Endothelial cell (in vitro differentiated cells): ENCODE measurements at regions not wholly inside any gene's neighbourhood (a gene's known extent, or its start where the extent isn't known, plus 50 kb on each side); places are given as distances from the start of the nearest gene placed in this dataset.
A peak's percentile ranks its signal among the peaks of the same experiment; 100 is the strongest.

ENCODE experiments used
- DNase-seq: peaks from one replicate; pipeline ENCODE4 v3.0.0; 2021; ENCODE audit warnings: low spot score
- H3K27ac Mint-ChIP-seq: one replicate; pipeline ENCODE4 v1.8.0; 2021; ENCODE audit warnings: mixed read lengths, inconsistent platforms; ENCODE audit not compliant: unreplicated experiment
- H3K27me3 Mint-ChIP-seq: one replicate; pipeline ENCODE4 v1.8.0; 2021; ENCODE audit warnings: mild to moderate bottlenecking, moderate library complexity, mixed read lengths, inconsistent platforms; ENCODE audit not compliant: unreplicated experiment
- H3K36me3 Mint-ChIP-seq: one replicate; pipeline ENCODE4 v1.8.0; 2021; ENCODE audit warnings: mild to moderate bottlenecking, low read depth, mixed read lengths, inconsistent platforms; ENCODE audit not compliant: unreplicated experiment
- H3K4me1 Mint-ChIP-seq: one replicate; pipeline ENCODE4 v1.8.0; 2021; ENCODE audit warnings: mild to moderate bottlenecking, mixed read lengths, inconsistent platforms; ENCODE audit not compliant: unreplicated experiment
- H3K4me3 Mint-ChIP-seq: one replicate; pipeline ENCODE4 v1.8.0; 2021; ENCODE audit warnings: mild to moderate bottlenecking, mixed read lengths, inconsistent platforms; ENCODE audit not compliant: unreplicated experiment
- H3K9me3 Mint-ChIP-seq: one replicate; pipeline ENCODE4 v1.8.0; 2021; ENCODE audit warnings: mixed read lengths, inconsistent platforms; ENCODE audit not compliant: unreplicated experiment
- CTCF ChIP-seq: fragments of 200-600 bp; sonication (generic); IDR thresholded peaks from one replicate; pipeline ENCODE4 v1.5.0; 2021; ENCODE audit warnings: antibody characterized with exemption; ENCODE audit not compliant: unreplicated experiment

GRCh38 chr5:2185646-2186471 lies 303.1 kb upstream of the IRX4 start:
- H3K27ac Mint-ChIP-seq = no peak overlapping the region
- peaks cover 4% of the 10 kb centered on the region for H3K9me3 Mint-ChIP-seq
- peaks cover 4% of the 10 kb centered on the region for H3K36me3 Mint-ChIP-seq
- H3K4me3 Mint-ChIP-seq = no peak overlapping the region
- TF ChIP-seq CTCF = no peak
- H3K27me3 Mint-ChIP-seq = peaks cover 5% of the 10 kb centered on the region
- peak; percentile 1 for DNase-seq
- peaks cover 4% of the 10 kb centered on the region for H3K4me1 Mint-ChIP-seq

GRCh38 chr5:2184563-2185540 lies 302.1 kb upstream of the IRX4 start:
- H3K27ac Mint-ChIP-seq = no peak overlapping the region
- DNase-seq = no peak
- H3K36me3 Mint-ChIP-seq = peaks cover 4% of the 10 kb centered on the region
- no peak overlapping the region for H3K4me3 Mint-ChIP-seq
- peaks cover 4% of the 10 kb centered on the region for H3K4me1 Mint-ChIP-seq
- TF ChIP-seq CTCF = no peak
- peaks cover 5% of the 10 kb centered on the region for H3K27me3 Mint-ChIP-seq
- H3K9me3 Mint-ChIP-seq = peaks cover 4% of the 10 kb centered on the region

GRCh38 chr5:2184026-2184366 lies 301.3 kb upstream of the IRX4 start:
- no peak for TF ChIP-seq CTCF
- Mint-ChIP-seq H3K36me3 (peaks cover 4% of the 10 kb centered on the region), H3K27ac (no peak overlapping the region), H3K9me3 (peaks cover 4% of the 10 kb centered on the region), H3K4me3 (no peak overlapping the region), H3K4me1 (peaks cover 4% of the 10 kb centered on the region), H3K27me3 (peaks cover 9% of the 10 kb centered on the region)
- no peak for DNase-seq

GRCh38 chr5:2183154-2184025 lies 300.7 kb upstream of the IRX4 start:
- peaks cover 4% of the 10 kb centered on the region for H3K9me3 Mint-ChIP-seq
- TF ChIP-seq CTCF = no peak
- peaks cover 4% of the 10 kb centered on the region for H3K36me3 Mint-ChIP-seq
- H3K27ac Mint-ChIP-seq = no peak overlapping the region
- H3K27me3 Mint-ChIP-seq = peaks cover 10% of the 10 kb centered on the region
- DNase-seq = no peak
- no peak overlapping the region for H3K4me3 Mint-ChIP-seq
- peaks cover 4% of the 10 kb centered on the region for H3K4me1 Mint-ChIP-seq
